ENCODE measurements at regions not wholly inside any gene's neighbourhood (a gene's known extent, or its start where the extent isn't known, plus 50 kb on each side); places are given as distances from the start of the nearest gene placed in this dataset.
"Not testable (repeated sequence)": the region's sequence is repeated elsewhere in the genome, so short reads cannot be mapped to it uniquely, and the experiment has no call there.

DNA sequence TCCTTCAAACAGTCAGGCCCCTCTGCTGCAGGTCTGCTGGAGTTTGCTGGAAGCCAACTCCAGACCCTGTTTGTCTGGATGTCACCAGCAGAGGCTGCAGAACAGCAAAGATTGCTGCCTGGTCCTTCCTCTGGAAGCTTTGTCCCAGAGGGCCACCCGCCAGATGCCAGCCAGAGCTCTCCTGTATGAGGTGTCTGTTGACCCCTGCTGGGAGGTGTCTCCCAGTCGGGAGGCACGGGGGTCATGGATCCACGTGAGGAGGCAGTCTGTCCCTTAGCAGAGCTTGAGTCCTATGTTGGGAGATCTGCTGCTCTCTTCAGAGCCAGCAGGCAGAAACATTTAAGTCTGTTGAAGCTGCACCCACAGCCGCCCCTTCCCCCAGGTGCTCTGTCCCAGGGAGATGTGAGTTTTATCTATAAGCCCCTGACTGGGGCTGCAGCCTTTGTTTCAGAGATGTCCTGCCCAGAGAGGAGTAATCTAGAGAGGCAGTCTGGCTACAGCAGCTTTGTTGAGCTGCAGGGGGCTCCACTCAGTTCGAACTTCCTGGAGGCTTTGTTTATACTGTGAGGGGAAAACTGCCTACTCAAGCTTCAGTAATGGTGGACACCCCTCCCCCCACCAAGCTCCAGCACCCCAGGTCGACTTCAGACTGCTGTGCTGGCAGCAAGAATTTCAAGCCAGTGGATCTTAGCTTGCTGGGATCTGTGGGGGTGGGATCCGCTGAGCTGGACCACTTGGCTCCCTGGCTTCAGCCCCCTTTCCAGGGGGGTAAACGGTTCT, 72.1 kb downstream of the OGFRL1 start:
- H3K27me3 Mint-ChIP-seq (ENCODE audit: low read depth); H3K4me3 Mint-ChIP-seq; H3K4me1 Mint-ChIP-seq; H3K27ac Mint-ChIP-seq: not testable (repeated sequence)
- peaks cover 56% of the 10 kb centered on the region for H3K9me3 Mint-ChIP-seq
- peaks cover 87% of the 10 kb centered on the region for H3K36me3 Mint-ChIP-seq (ENCODE audit: low read depth)

DNA sequence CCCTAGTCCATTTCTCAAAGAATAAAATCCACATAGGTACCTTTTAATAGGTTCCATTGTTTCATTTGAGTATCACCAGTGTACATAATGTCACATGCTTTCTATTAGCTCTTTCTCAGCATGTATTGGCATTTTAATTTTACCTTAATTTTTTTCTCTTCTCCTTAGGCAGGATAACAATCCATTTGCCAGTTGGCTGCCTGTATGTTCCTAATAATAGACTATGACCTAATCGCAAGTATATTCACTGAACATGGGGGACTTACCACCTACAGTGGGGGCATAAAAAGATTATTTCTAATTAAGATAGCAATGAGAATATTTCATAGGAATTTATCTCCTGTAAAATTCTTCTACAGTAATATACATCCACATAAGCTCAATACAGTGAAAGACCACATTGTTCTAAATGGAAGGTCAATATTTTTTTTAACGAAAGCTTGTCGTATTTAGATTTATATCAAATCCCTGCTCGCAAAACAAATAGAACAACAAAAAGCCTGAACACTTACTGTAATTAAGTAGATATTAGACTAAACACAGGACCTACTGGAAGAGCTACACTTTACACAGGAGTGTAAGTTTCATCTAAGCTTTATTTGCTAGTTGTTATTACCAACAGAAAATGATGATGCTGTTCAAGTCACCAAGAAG, 76.4 kb downstream of the OGFRL1 start:
- Mint-ChIP-seq H3K27me3 (ENCODE audit: low read depth) (no peaks in the 10 kb centered on the region), H3K4me1 (peaks cover 5% of the 10 kb centered on the region), H3K9me3 (peaks cover 15% of the 10 kb centered on the region), H3K4me3 (no peak overlapping the region), H3K36me3 (ENCODE audit: low read depth) (peaks cover 85% of the 10 kb centered on the region), H3K27ac (peak overlapping the region in 1 of 3 experiments; percentile 31)
- TF ChIP-seq, protein P1, sequence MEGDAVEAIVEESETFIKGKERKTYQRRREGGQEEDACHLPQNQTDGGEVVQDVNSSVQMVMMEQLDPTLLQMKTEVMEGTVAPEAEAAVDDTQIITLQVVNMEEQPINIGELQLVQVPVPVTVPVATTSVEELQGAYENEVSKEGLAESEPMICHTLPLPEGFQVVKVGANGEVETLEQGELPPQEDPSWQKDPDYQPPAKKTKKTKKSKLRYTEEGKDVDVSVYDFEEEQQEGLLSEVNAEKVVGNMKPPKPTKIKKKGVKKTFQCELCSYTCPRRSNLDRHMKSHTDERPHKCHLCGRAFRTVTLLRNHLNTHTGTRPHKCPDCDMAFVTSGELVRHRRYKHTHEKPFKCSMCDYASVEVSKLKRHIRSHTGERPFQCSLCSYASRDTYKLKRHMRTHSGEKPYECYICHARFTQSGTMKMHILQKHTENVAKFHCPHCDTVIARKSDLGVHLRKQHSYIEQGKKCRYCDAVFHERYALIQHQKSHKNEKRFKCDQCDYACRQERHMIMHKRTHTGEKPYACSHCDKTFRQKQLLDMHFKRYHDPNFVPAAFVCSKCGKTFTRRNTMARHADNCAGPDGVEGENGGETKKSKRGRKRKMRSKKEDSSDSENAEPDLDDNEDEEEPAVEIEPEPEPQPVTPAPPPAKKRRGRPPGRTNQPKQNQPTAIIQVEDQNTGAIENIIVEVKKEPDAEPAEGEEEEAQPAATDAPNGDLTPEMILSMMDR (IDR thresholded peaks at IDR 0.05; ENCODE audit: unreplicated experiment in 3 of 3), result no peak

DNA sequence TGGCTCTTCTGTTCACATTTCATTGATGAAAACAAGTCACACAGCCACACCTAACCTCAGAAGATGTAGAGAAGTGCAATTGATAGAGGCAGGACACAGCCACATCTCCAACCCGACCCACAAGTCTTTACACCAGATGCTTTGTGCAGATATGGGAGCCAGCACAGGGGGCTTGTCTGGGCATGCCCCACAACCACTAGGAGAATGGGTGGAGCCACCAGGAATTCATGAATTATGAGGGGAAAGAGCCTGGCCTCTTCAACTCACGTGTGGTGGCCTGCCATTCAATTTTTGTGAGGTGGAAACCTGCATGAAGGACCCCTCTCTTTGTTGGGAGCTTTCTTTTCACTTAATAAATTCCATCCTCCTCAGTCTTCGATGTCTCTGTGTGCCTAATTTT, 79.1 kb downstream of the OGFRL1 start:
- Mint-ChIP-seq H3K27me3 (ENCODE audit: low read depth) (no peaks in the 10 kb centered on the region), H3K4me3 (no peak overlapping the region), H3K9me3 (peaks cover 2% of the 10 kb centered on the region), H3K27ac (peak overlapping the region in 1 of 3 experiments; percentile 63), H3K4me1 (peaks cover 5% of the 10 kb centered on the region), H3K36me3 (ENCODE audit: low read depth) (peaks cover 76% of the 10 kb centered on the region)
- TF ChIP-seq, protein P1 (IDR thresholded peaks at IDR 0.05; ENCODE audit: unreplicated experiment in 3 of 3), result no peak

DNA sequence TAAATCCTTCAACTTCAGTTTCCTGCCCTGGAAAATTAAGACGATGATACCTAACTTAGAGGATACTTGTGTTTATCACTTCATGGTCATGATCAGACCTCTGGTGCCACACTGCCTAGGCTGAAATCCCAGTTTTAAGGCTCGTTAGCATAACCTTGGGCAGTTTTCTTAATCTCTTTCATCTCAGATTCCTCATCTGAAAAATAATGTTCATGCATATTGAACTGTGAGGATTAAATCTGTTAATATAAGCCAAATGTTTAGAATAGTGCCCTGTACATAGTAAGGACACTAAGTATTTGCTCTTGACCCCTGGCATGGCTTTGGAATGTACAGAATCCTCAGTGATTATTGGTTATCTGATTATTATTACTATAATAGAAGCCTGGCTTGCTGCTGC, 79.7 kb downstream of the OGFRL1 start:
- Mint-ChIP-seq H3K27me3 (ENCODE audit: low read depth) (no peaks in the 10 kb centered on the region), H3K27ac (peak overlapping the region in 1 of 3 experiments; percentile 63), H3K36me3 (ENCODE audit: low read depth) (peaks cover 72% of the 10 kb centered on the region), H3K4me3 (no peak overlapping the region), H3K4me1 (peaks cover 5% of the 10 kb centered on the region), H3K9me3 (no peaks in the 10 kb centered on the region)
- TF ChIP-seq, protein P1 (IDR thresholded peaks at IDR 0.05; ENCODE audit: unreplicated experiment in 3 of 3), result no peak

DNA sequence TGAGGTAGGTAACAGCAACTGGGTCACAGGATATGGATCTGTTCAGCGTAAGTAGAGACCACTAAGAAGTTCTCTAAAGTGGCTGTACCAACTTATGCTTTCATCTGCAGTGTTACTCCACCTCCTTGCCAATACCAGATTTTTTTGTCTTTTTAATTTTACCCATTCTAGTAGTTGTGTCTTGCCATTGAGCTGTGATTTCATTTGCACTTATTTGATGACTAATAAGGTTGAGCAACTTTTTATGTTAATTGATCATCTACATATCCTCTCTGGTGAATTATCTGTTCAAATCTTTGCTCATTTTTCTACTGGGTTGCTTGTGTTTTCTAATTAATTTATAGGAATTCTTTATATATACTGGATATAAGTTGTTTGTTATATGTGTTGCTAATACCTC, 82.9 kb downstream of the OGFRL1 start:
- H3K9me3 Mint-ChIP-seq, result peaks cover 7% of the 10 kb centered on the region
- H3K4me1 Mint-ChIP-seq, result peaks cover 2% of the 10 kb centered on the region
- H3K4me3 Mint-ChIP-seq, result no peak overlapping the region
- TF ChIP-seq, protein P1 (IDR thresholded peaks at IDR 0.05; ENCODE audit: unreplicated experiment in 3 of 3), result no peak
- peaks cover 68% of the 10 kb centered on the region for H3K36me3 Mint-ChIP-seq (ENCODE audit: low read depth)
- no peaks in the 10 kb centered on the region for H3K27me3 Mint-ChIP-seq (ENCODE audit: low read depth)
- H3K27ac Mint-ChIP-seq, result peak overlapping the region in 1 of 3 experiments; percentile 12

DNA sequence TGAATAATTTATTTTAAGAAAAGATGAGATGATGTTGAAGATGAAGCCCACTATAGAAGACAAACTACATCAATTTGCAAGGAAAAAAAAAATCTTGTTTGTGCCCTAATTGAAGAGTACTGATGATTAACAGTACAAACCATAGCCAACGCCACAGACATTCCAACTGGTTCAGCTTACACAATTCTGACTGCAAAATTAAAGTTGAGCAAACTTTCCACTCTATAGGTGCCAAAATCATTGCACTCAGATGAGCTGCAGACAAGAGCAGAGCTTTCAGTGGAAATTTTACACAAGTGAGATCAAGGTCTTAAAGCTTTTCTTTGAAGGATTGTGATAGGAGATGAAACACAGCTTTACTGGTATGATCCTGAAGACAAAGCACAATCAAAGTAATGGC, 85.3 kb downstream of the OGFRL1 start:
- Mint-ChIP-seq H3K36me3 (ENCODE audit: low read depth) (peaks cover 68% of the 10 kb centered on the region), H3K27ac (no peak overlapping the region), H3K4me3 (no peak overlapping the region), H3K27me3 (ENCODE audit: low read depth) (no peaks in the 10 kb centered on the region), H3K4me1 (no peaks in the 10 kb centered on the region), H3K9me3 (peaks cover 7% of the 10 kb centered on the region)
- TF ChIP-seq, protein P1 (IDR thresholded peaks at IDR 0.05; ENCODE audit: unreplicated experiment in 3 of 3), result no peak
